ENCODE measurements at regions not wholly inside any gene's neighbourhood (a gene's known extent, or its start where the extent isn't known, plus 50 kb on each side); places are given as distances from the start of the nearest gene placed in this dataset.

GRCh38 chr17:69716556-69716955 is 302.1 kb downstream of the MAP2K6 start:
- no peak for DNase-seq (ENCODE audit: low read depth in 2 of 3, low spot score in 1 of 3)

- no peak for DNase-seq (ENCODE audit: low read depth in 2 of 3, low spot score in 1 of 3)
Observed at GRCh38 chr17:69717214-69717613, 302.7 kb downstream of the MAP2K6 start.

- DNase-seq (ENCODE audit: low read depth in 2 of 3, low spot score in 1 of 3): no peak
Observed at GRCh38 chr17:69717819-69718218, 303.3 kb downstream of the MAP2K6 start.

- DNase-seq (ENCODE audit: low read depth in 2 of 3, low spot score in 1 of 3): no peak
Observed at GRCh38 chr17:69719474-69720048, 305.1 kb downstream of the MAP2K6 start.

- no peak for DNase-seq (ENCODE audit: low read depth in 2 of 3, low spot score in 1 of 3)
Observed at GRCh38 chr17:69722518-69722917, 308.0 kb downstream of the MAP2K6 start.

GRCh38 chr17:69723316-69723715 is 308.8 kb downstream of the MAP2K6 start:
- no peak for DNase-seq (ENCODE audit: low read depth in 2 of 3, low spot score in 1 of 3)

GRCh38 chr17:69723741-69724140 is 309.2 kb downstream of the MAP2K6 start:
- no peak for DNase-seq (ENCODE audit: low read depth in 2 of 3, low spot score in 1 of 3)

GRCh38 chr17:69724238-69724637 is 309.7 kb downstream of the MAP2K6 start:
- DNase-seq (ENCODE audit: low read depth in 2 of 3, low spot score in 1 of 3): no peak

- DNase-seq (ENCODE audit: low read depth in 2 of 3, low spot score in 1 of 3): no peak
Observed at GRCh38 chr17:69725146-69725545, 310.6 kb downstream of the MAP2K6 start.

GRCh38 chr17:69728816-69729215 is 314.3 kb downstream of the MAP2K6 start:
- no peak for DNase-seq (ENCODE audit: low read depth in 2 of 3, low spot score in 1 of 3)

GRCh38 chr17:69729944-69730343 is 315.4 kb downstream of the MAP2K6 start:
- DNase-seq (ENCODE audit: low read depth in 2 of 3, low spot score in 1 of 3): no peak

GRCh38 chr17:69732272-69732918 is 317.9 kb downstream of the MAP2K6 start:
- DNase-seq (ENCODE audit: low read depth in 2 of 3, low spot score in 1 of 3): no peak

GRCh38 chr17:69733171-69734012 is 318.9 kb downstream of the MAP2K6 start:
- DNase-seq (ENCODE audit: low read depth in 2 of 3, low spot score in 1 of 3): no peak

GRCh38 chr17:69734656-69735055 is 320.2 kb downstream of the MAP2K6 start:
- no peak for DNase-seq (ENCODE audit: low read depth in 2 of 3, low spot score in 1 of 3)

GRCh38 chr17:69735285-69735684 is 320.8 kb downstream of the MAP2K6 start:
- DNase-seq (ENCODE audit: low read depth in 2 of 3, low spot score in 1 of 3): no peak

GRCh38 chr17:69743091-69743490 is 328.6 kb downstream of the MAP2K6 start:
- no peak for DNase-seq (ENCODE audit: low read depth in 2 of 3, low spot score in 1 of 3)

GRCh38 chr17:69744512-69745070 is 330.1 kb downstream of the MAP2K6 start:
- no peak for DNase-seq (ENCODE audit: low read depth in 2 of 3, low spot score in 1 of 3)

- no peak for DNase-seq (ENCODE audit: low read depth in 2 of 3, low spot score in 1 of 3)
Observed at GRCh38 chr17:69749911-69750310, 325.1 kb upstream of the KCNJ16 start.

- DNase-seq (ENCODE audit: low read depth in 2 of 3, low spot score in 1 of 3): no peak
Observed at GRCh38 chr17:69757688-69758430, 317.2 kb upstream of the KCNJ16 start.

GRCh38 chr17:69760562-69760961 is 314.5 kb upstream of the KCNJ16 start:
- no peak for DNase-seq (ENCODE audit: low read depth in 2 of 3, low spot score in 1 of 3)

GRCh38 chr17:69761011-69761410 is 314.0 kb upstream of the KCNJ16 start:
- DNase-seq (ENCODE audit: low read depth in 2 of 3, low spot score in 1 of 3): no peak
